Parathyroid adenoma (tissue), 2 donors: ENCODE measurements at regions not wholly inside any gene's neighbourhood (a gene's known extent, or its start where the extent isn't known, plus 50 kb on each side); places are given as distances from the start of the nearest gene placed in this dataset.
"Not testable (repeated sequence)": the region's sequence is repeated elsewhere in the genome, so short reads cannot be mapped to it uniquely, and the experiment has no call there.

Experiments used
- H2AFZ ChIP-seq: fragments of 300-600 bp; sonication (generic); one replicate; pipeline ENCODE4 v1.7.0; 2017; ENCODE audit warnings: antibody characterized with exemption, mild to moderate bottlenecking
- H3K27ac ChIP-seq: fragments of 300-600 bp; sonication (generic); one replicate; pipeline ENCODE4 v1.7.0; 2017
- H3K27me3 ChIP-seq: fragments of 300-600 bp; sonication (generic); one replicate; pipeline ENCODE4 v1.7.0; 2017; ENCODE audit warnings: low read length; ENCODE audit not compliant: control insufficient read depth, insufficient read depth
- H3K36me3 ChIP-seq: fragments of 300-600 bp; sonication (generic); one replicate; pipeline ENCODE4 v1.7.0; 2017; ENCODE audit warnings: low read length; ENCODE audit not compliant: control insufficient read depth, insufficient read depth
- H3K4me1 ChIP-seq: fragments of 300-600 bp; sonication (generic); one replicate; pipeline ENCODE4 v1.7.0; 2017; ENCODE audit warnings: control low read depth
- H3K4me2 ChIP-seq: fragments of 300-600 bp; sonication (generic); one replicate; pipeline ENCODE4 v1.7.0; 2017; ENCODE audit warnings: low read length
- H3K4me3 ChIP-seq: fragments of 300-600 bp; sonication (generic); one replicate; pipeline ENCODE4 v1.7.0; 2017; ENCODE audit warnings: low read depth, low read length
- H3K79me2 ChIP-seq: fragments of 300-600 bp; sonication (generic); one replicate; pipeline ENCODE4 v1.7.0; 2017; ENCODE audit warnings: control low read depth
- H3K9ac ChIP-seq: fragments of 300-600 bp; sonication (generic); one replicate; pipeline ENCODE4 v1.7.0; 2017; ENCODE audit warnings: mild to moderate bottlenecking
- H3K9me3 ChIP-seq: fragments of 300-600 bp; sonication (generic); one replicate; pipeline ENCODE4 v1.7.0; 2017; ENCODE audit warnings: low read length; ENCODE audit not compliant: control insufficient read depth
- TF ChIP-seq, protein P1 (sequence below): fragments of 300-600 bp; sonication (generic); IDR thresholded peaks from one replicate; pipeline ENCODE4 v1.7.0; 2017; ENCODE audit warnings: antibody characterized with exemption, mild to moderate bottlenecking
- donor health status: primary hyperparathyroidism.

DNA sequence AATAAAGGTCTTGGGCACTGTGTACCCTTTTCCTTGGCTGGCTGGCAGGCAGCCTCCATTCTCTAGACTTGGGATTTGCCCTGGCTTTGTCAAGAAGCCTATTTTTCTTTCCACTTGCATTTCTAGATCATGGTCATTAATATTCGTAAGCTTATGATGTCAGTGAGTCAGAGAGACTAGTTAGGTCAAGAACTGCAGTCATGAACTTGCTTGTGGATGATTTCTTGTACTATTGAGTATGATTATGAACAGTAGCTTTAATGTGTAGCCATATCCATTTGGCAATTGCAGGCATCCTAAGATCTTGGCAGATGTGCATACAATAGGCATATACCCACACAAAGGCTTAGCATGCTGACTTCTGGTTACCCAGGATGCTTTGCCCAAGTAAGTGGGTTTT is 186.8 kb upstream of the CLINT1 start:
- Histone ChIP-seq H3K36me3 (no peaks in the 10 kb centered on the region), H3K27ac (no peak overlapping the region), H3K9me3 (no peaks in the 10 kb centered on the region)

DNA sequence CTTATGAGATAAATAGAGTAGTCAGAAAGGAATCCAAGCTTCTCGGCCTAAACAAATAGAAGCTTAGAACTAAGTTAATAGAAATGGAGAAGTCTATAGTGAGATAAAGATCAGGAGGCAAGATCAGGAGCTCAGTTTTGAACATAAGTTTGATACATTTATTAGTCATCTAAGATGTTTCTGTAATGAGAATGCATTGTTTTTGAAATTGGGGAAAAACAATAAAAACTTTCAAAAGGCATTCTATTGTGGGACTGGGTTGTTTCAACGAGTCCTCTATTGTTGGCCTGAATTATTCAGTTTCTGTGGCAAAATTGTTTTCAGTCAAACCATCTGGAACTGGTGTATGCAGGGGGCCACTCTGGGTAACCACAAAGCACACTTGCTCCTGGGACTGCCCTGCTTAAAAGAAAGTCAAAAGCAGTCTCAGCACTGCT is 181.0 kb upstream of the CLINT1 start:
- H3K27me3 ChIP-seq, result no peaks in the 10 kb centered on the region
- TF ChIP-seq, protein P1, sequence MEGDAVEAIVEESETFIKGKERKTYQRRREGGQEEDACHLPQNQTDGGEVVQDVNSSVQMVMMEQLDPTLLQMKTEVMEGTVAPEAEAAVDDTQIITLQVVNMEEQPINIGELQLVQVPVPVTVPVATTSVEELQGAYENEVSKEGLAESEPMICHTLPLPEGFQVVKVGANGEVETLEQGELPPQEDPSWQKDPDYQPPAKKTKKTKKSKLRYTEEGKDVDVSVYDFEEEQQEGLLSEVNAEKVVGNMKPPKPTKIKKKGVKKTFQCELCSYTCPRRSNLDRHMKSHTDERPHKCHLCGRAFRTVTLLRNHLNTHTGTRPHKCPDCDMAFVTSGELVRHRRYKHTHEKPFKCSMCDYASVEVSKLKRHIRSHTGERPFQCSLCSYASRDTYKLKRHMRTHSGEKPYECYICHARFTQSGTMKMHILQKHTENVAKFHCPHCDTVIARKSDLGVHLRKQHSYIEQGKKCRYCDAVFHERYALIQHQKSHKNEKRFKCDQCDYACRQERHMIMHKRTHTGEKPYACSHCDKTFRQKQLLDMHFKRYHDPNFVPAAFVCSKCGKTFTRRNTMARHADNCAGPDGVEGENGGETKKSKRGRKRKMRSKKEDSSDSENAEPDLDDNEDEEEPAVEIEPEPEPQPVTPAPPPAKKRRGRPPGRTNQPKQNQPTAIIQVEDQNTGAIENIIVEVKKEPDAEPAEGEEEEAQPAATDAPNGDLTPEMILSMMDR, result no peak
- no peak overlapping the region for H3K27ac ChIP-seq
- H3K9ac ChIP-seq, result no peak overlapping the region
- no peaks in the 10 kb centered on the region for H3K36me3 ChIP-seq
- no peaks in the 10 kb centered on the region for H3K79me2 ChIP-seq
- no peaks in the 10 kb centered on the region for H3K4me1 ChIP-seq
- H3K4me3 ChIP-seq, result no peak overlapping the region
- H2AFZ ChIP-seq, result no peak overlapping the region
- H3K9me3 ChIP-seq, result no peaks in the 10 kb centered on the region
- no peak overlapping the region for H3K4me2 ChIP-seq

More for the DNA sequence above, 186.8 kb upstream of the CLINT1 start:
- H3K4me1 ChIP-seq, result no peaks in the 10 kb centered on the region
- H3K9ac ChIP-seq, result no peak overlapping the region
- H3K27me3 ChIP-seq, result no peaks in the 10 kb centered on the region
- no peaks in the 10 kb centered on the region for H3K79me2 ChIP-seq
- TF ChIP-seq, protein P1, result no peak
- no peak overlapping the region for H3K4me2 ChIP-seq
- H2AFZ ChIP-seq, result no peak overlapping the region
- H3K4me3 ChIP-seq, result no peak overlapping the region

DNA sequence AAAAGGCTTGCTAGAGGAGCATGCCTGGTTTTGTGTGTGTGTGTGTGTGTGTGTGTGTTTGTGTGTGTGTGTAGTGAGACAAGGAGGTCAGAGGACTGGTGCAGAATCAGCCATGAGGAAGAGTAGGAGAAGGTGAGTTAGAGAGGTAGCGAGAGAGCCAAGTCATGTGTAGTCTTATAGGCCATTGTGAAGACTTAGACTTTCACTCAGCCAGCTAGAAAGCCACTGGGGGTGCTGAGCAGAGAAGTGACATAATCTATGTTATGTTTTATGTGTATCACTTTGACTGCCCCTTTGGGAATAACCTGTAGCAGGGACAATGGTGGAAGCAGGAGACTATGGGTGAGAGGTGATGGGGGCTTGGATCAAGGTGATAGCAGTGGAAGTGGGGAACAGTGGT is 180.5 kb upstream of the CLINT1 start:
- H3K9ac ChIP-seq, result no peak overlapping the region
- TF ChIP-seq, protein P1, result no peak
- no peaks in the 10 kb centered on the region for H3K27me3 ChIP-seq
- H3K4me1 ChIP-seq, result no peaks in the 10 kb centered on the region
- no peaks in the 10 kb centered on the region for H3K9me3 ChIP-seq
- H3K36me3 ChIP-seq, result no peaks in the 10 kb centered on the region
- no peaks in the 10 kb centered on the region for H3K79me2 ChIP-seq
- no peak overlapping the region for H3K4me3 ChIP-seq
- no peak overlapping the region for H2AFZ ChIP-seq
- H3K27ac ChIP-seq, result no peak overlapping the region
- H3K4me2 ChIP-seq, result no peak overlapping the region

DNA sequence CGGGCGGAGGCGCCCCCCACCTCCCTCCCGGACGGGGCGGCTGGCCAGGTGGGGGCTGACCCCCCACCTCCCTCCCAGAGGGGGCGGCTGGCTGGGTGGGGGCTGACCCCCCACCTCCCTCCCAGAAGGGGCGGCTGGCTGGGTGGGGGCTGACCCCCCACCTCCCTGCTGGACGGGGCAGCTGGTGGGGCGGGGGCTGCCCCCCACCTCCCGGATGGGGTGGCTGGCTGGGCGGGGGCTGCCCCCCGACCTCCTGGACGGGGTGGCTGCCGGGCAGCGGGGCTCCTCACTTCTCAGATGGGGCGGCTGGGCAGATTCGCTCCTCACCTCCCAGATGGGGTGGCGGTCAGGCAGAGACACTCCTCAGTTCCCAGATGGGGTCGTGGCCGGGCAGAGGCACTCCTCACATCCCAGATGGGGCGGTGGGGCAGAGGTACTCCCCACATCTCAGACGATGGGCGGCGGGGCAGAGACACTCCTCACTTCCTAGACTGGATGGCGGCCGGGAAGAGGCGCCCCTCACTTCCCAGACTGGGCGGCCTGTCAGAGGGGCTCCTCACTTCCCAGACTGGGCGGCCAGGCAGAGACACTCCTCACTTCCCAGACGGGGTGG is 178.1 kb upstream of the CLINT1 start:
- not testable (repeated sequence) for H3K4me2 ChIP-seq, H3K9ac ChIP-seq, H3K27ac ChIP-seq, H3K79me2 ChIP-seq, H2AFZ ChIP-seq, H3K4me3 ChIP-seq, H3K36me3 ChIP-seq, H3K27me3 ChIP-seq, H3K4me1 ChIP-seq, H3K9me3 ChIP-seq

DNA sequence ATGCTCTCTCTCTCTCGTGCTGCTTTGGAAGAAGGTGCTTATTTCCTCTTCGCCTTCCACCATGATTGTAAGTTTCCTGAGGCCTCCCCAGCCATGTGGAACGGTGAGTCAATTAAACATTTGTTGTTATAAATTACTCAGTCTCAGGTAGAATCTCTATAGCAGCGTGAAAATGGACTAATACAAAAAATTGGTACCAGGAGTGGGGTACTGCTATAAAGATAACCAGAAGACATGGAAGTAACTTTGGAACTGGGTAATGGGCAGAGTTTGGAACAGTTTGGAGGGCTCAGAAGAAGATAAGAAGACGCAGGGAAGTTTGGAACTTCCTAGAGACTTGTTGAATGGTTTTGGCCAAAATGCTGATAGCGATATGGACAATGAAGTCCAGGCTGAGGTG is 175.6 kb upstream of the CLINT1 start:
- H3K79me2 ChIP-seq, H3K9me3 ChIP-seq, H3K27me3 ChIP-seq, H3K4me2 ChIP-seq, H3K4me1 ChIP-seq, H3K9ac ChIP-seq, H3K4me3 ChIP-seq, H3K36me3 ChIP-seq, H3K27ac ChIP-seq, H2AFZ ChIP-seq: not testable (repeated sequence)

DNA sequence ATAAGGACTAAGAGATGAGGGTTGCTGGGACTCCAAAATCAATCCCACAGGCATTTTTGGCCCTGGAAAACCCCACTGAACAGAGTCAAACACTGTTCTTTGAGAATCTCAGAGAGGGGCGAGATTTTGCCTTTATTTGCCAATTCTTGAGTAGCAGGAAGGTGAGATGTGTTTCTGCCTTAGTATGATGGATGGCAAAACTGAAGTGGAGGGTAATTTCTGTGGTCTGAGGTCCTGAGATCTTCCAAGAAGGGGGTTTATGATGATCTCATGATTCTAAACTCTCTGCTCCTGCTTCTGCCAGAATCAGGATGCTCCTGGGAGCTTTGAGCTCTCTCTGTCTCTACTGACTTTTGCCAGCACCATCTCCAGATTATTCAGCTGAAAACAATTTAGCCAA is 174.8 kb upstream of the CLINT1 start:
- H3K36me3 ChIP-seq, result no peaks in the 10 kb centered on the region
- H2AFZ ChIP-seq, result no peak overlapping the region

More for the DNA sequence above, 174.8 kb upstream of the CLINT1 start:
- H3K4me2 ChIP-seq, result no peak overlapping the region
- H3K79me2 ChIP-seq, result no peaks in the 10 kb centered on the region
- TF ChIP-seq, protein P1, result no peak
- no peak overlapping the region for H3K27ac ChIP-seq
- H3K4me1 ChIP-seq, result no peaks in the 10 kb centered on the region
- no peaks in the 10 kb centered on the region for H3K9me3 ChIP-seq
- no peak overlapping the region for H3K4me3 ChIP-seq
- H3K27me3 ChIP-seq, result no peaks in the 10 kb centered on the region
- H3K9ac ChIP-seq, result no peak overlapping the region
